SK-N-SH (cell line): ENCODE measurements at regions not wholly inside any gene's neighbourhood (a gene's known extent, or its start where the extent isn't known, plus 50 kb on each side); places are given as distances from the start of the nearest gene placed in this dataset.
A peak's percentile ranks its signal among the peaks of the same experiment; 100 is the strongest.

Experiments
- CTCF ChIA-PET: fragments of 300-600, 350-600 bp; formaldehyde crosslinking; extraction: SDS; loops from one replicate; lab custom pipeline; 2021; lab: Yijun Ruan, JAX
- POLR2A ChIA-PET: fragments of 350-600 bp; sonication (Branson Sonifier 250); formaldehyde crosslinking; extraction: SDS; loops from one replicate; lab custom pipeline; 2020; ENCODE audit warnings: antibody characterized with exemption, inconsistent platforms; lab: Yijun Ruan, JAX
- DNase-seq: peaks from one replicate; pipeline ENCODE4 v3.0.0; 2012
- H2AFZ ChIP-seq: fragments of 200-600 bp; sonication (generic); 2 replicates; pipeline ENCODE4 v1.8.1; 2016; ENCODE audit warnings: antibody characterized with exemption, mild to moderate bottlenecking, low read depth
- H3F3A ChIP-seq: fragments of 200-600 bp; sonication (generic); replicated peaks from 2 replicates; pipeline ENCODE3; 2016; ENCODE audit warnings: antibody characterized with exemption, mild to moderate bottlenecking; ENCODE audit not compliant: insufficient read depth
- H3K27ac ChIP-seq, 2 experiments: fragments of 200-500 bp in 1 of 2; fragments of 200-600 bp in 1 of 2; sonication (Bioruptor generic) in 1 of 2; sonication (generic), shearing (Covaris generic) in 1 of 2; 2 replicates each; pipeline versions ENCODE4 v1.5.1 to v1.6.1; 2014 to 2016; ENCODE audit warnings: low read depth in 2 of 2, inconsistent platforms in 1 of 2, low read length in 1 of 2, mild to moderate bottlenecking in 1 of 2, mixed read lengths in 1 of 2
- H3K27me3 ChIP-seq: fragments of 200-600 bp; sonication (generic), shearing (Covaris generic); 2 replicates; pipeline ENCODE4 v1.6.1; 2016; ENCODE audit warnings: mixed run types; ENCODE audit not compliant: insufficient read depth
- H3K36me3 ChIP-seq, 2 experiments: fragments of 200-500 bp in 1 of 2; fragments of 200-600 bp in 1 of 2; sonication (Bioruptor generic) in 1 of 2; sonication (generic) in 1 of 2; replicated peaks in 1 of 2; 2 replicates each; pipeline versions ENCODE3 to v1.5.1; 2014 to 2016; ENCODE audit warnings: low read length in 1 of 2, mild to moderate bottlenecking in 1 of 2; ENCODE audit not compliant: insufficient read depth in 2 of 2, control insufficient read depth in 1 of 2
- H3K4me1 ChIP-seq, 2 experiments: fragments of 200-500 bp in 1 of 2; fragments of 200-600 bp in 1 of 2; sonication (Bioruptor generic) in 1 of 2; sonication (generic), shearing (Covaris generic) in 1 of 2; 2 replicates each; pipeline versions ENCODE4 v1.5.1 to v1.6.1; 2014 to 2016; ENCODE audit warnings: low read depth in 1 of 2, low read length in 1 of 2, mixed run types in 1 of 2; ENCODE audit not compliant: insufficient read depth in 2 of 2, control insufficient read depth in 1 of 2
- H3K4me2 ChIP-seq: fragments of 200-600 bp; sonication (generic), shearing (Covaris generic); 2 replicates; pipeline ENCODE4 v1.6.1; 2017; ENCODE audit warnings: mixed run types
- H3K4me3 ChIP-seq, 2 experiments: fragments of 200-500 bp in 1 of 2; fragments of 200-600 bp in 1 of 2; sonication (Bioruptor generic) in 1 of 2; sonication (generic), shearing (Covaris generic) in 1 of 2; 2 replicates each; pipeline versions ENCODE4 v1.5.1 to v1.8.1; 2014 to 2016; ENCODE audit warnings: low read depth in 2 of 2, inconsistent platforms in 1 of 2, low read length in 1 of 2, mild to moderate bottlenecking in 1 of 2, mixed read lengths in 1 of 2, moderate library complexity in 1 of 2
- H3K79me2 ChIP-seq: fragments of 200-600 bp; sonication (generic); 2 replicates; pipeline ENCODE4 v1.8.1; 2017; ENCODE audit warnings: mild to moderate bottlenecking; ENCODE audit not compliant: insufficient read depth
- H3K9ac ChIP-seq: fragments of 200-600 bp; sonication (generic); 2 replicates; pipeline ENCODE4 v1.6.1; 2017; ENCODE audit warnings: mixed run types
- H3K9me2 ChIP-seq: fragments of 200-600 bp; sonication (generic); 2 replicates; pipeline ENCODE4 v1.6.1; 2017; ENCODE audit warnings: mixed run types
- H3K9me3 ChIP-seq: fragments of 200-600 bp; sonication (generic); 2 replicates; pipeline ENCODE4 v1.6.1; 2017; ENCODE audit warnings: mixed run types, mild to moderate bottlenecking, moderate library complexity
- H4K20me1 ChIP-seq: fragments of 200-600 bp; sonication (generic); 2 replicates; pipeline ENCODE4 v1.6.1; 2017; ENCODE audit warnings: mild to moderate bottlenecking, mixed run types; ENCODE audit not compliant: insufficient read depth
- CHD2 ChIP-seq: fragments of 150-350 bp; IDR thresholded peaks from 2 replicates; pipeline ENCODE4 v1.6.1; 2018; ENCODE audit warnings: low read length; ENCODE audit not compliant: partially characterized antibody
- EP300 ChIP-seq, 2 experiments: IDR thresholded peaks; 2 replicates each; pipeline versions ENCODE4 v1.4.0 to v1.6.1; 2012; ENCODE audit warnings: borderline replicate concordance in 1 of 2, low read depth in 1 of 2, low read length in 1 of 2
- EZH2phosphoT487 ChIP-seq: fragments of 200-600 bp; sonication (generic); IDR thresholded peaks from 2 replicates; pipeline ENCODE4 v1.6.1; 2017; ENCODE audit warnings: low read depth, mixed run types, mild to moderate bottlenecking, antibody characterized with exemption, moderate library complexity, borderline replicate concordance
- FOSL2 ChIP-seq: IDR thresholded peaks from 2 replicates; pipeline ENCODE4 v1.4.0; 2012; ENCODE audit warnings: low read depth, mild to moderate bottlenecking, moderate library complexity, borderline replicate concordance
- FOXJ3 ChIP-seq: sonication (generic); formaldehyde crosslinking; IDR thresholded peaks from 2 replicates; pipeline ENCODE4 v1.5.1; 2020; ENCODE audit warnings: mild to moderate bottlenecking, missing genetic modification reagents
- FOXM1 ChIP-seq: IDR thresholded peaks from 2 replicates; pipeline ENCODE4 v1.4.0; 2012; ENCODE audit warnings: low read depth, mild to moderate bottlenecking
- GABPA ChIP-seq: IDR thresholded peaks from 2 replicates; pipeline ENCODE4 v1.4.0; 2012; ENCODE audit warnings: low read depth, mild to moderate bottlenecking
- GATA2 ChIP-seq: sonication (generic); formaldehyde crosslinking; IDR thresholded peaks from 2 replicates; pipeline ENCODE4 v1.5.0; 2020; ENCODE audit warnings: mild to moderate bottlenecking, missing genetic modification reagents
- MXI1 ChIP-seq: IDR thresholded peaks from 2 replicates; pipeline ENCODE4 v1.6.1; 2012; ENCODE audit warnings: mild to moderate bottlenecking, low read depth, low read length, improper control_type of control experiment
- NRF1 ChIP-seq: IDR thresholded peaks from 2 replicates; pipeline ENCODE4 v1.6.1; 2012; ENCODE audit warnings: low read depth, mild to moderate bottlenecking, low read length
- PBX3 ChIP-seq: IDR thresholded peaks from 2 replicates; pipeline ENCODE4; 2012
- POLR2AphosphoS5 ChIP-seq: IDR thresholded peaks from 2 replicates; pipeline ENCODE4 v1.6.1; 2012; ENCODE audit warnings: low read depth, low read length
- RAD21 ChIP-seq: IDR thresholded peaks from 2 replicates; pipeline ENCODE4 v1.6.1; 2012; ENCODE audit warnings: mild to moderate bottlenecking, low read length
- RCOR1 ChIP-seq: fragments of 150-350 bp; IDR thresholded peaks from 2 replicates; pipeline ENCODE4 v1.6.1; 2017; ENCODE audit warnings: antibody characterized with exemption, low read length
- REST ChIP-seq: IDR thresholded peaks from 2 replicates; pipeline ENCODE4 v1.6.1; 2012; ENCODE audit warnings: mild to moderate bottlenecking, low read depth, low read length, moderate library complexity
- RFX5 ChIP-seq: IDR thresholded peaks from 2 replicates; pipeline ENCODE4 v1.6.1; 2012; ENCODE audit warnings: mild to moderate bottlenecking, improper control_type of control experiment, low read length
- RXRA ChIP-seq: IDR thresholded peaks from 2 replicates; pipeline ENCODE4 v1.4.0; 2012; ENCODE audit warnings: low read depth, mild to moderate bottlenecking, borderline replicate concordance
- SIN3A ChIP-seq: IDR thresholded peaks from 2 replicates; pipeline ENCODE4 v1.6.1; 2012; ENCODE audit warnings: low read depth, mild to moderate bottlenecking, low read length, moderate library complexity, borderline replicate concordance
- SMC3 ChIP-seq: IDR thresholded peaks from 2 replicates; pipeline ENCODE4 v1.6.1; 2012; ENCODE audit warnings: low read depth, low read length, improper control_type of control experiment
- YY1 ChIP-seq: IDR thresholded peaks from 2 replicates; pipeline ENCODE4 v1.4.0; 2012; ENCODE audit warnings: low read depth, mild to moderate bottlenecking
- WGBS: methylation state at CpG from one replicate; pipeline ENCODE4 v1.1.6; 2017; ENCODE audit warnings: low lambda C conversion rate; 5-methylcytosine and 5-hydroxymethylcytosine counted together
- TF ChIP-seq, protein P1 (sequence below): IDR thresholded peaks from 2 replicates; pipeline ENCODE4 v1.4.0; 2012; ENCODE audit warnings: low read depth
- TF ChIP-seq, protein P2 (sequence below): fragments of 200-600 bp; sonication (generic); IDR thresholded peaks from 2 replicates; pipeline ENCODE4 v1.6.1; 2017; ENCODE audit warnings: antibody characterized with exemption, mild to moderate bottlenecking, moderate library complexity

DNA sequence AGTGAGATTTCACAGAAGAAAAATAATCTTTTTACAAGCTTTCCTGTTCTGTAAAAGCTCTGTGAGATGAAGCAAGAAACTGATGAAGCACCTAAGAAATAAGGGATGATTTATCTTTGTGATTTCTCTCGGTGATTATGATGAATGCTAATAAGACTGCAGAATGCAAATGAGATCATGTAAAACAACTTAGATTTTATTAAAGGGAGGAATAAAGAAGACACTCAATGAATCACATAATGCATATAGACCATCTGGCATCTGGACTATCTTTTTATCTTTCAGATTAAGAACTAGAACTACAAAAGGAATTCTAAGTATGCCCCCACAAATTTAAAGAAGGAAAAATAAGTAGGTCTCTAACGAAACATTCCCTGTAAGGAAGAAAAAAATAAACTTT is 361.5 kb upstream of the OPRM1 start:
- Histone ChIP-seq H3K79me2 (no peaks in the 10 kb centered on the region), H3K9me3 (no peaks in the 10 kb centered on the region), H3K4me3 (no peak overlapping the region), H3K9ac (no peak overlapping the region), H3K4me1 (no peaks in the 10 kb centered on the region; a peak in 2 of 4 replicates), H3F3A (no peaks in the 10 kb centered on the region), H2AFZ (no peak overlapping the region), H4K20me1 (no peaks in the 10 kb centered on the region), H3K9me2 (no peaks in the 10 kb centered on the region), H3K36me3 (no peaks in the 10 kb centered on the region), H3K27me3 (no peaks in the 10 kb centered on the region), H3K27ac (peak overlapping the region in 1 of 2 experiments; percentile 34; a peak in 1 of 4 replicates), H3K4me2 (no peak overlapping the region)
- no peak for DNase-seq
- CTCF ChIA-PET, result no interaction called here
- TF ChIP-seq NRF1 (no peak), RFX5 (no peak), FOXM1 (no peak), GABPA (no peak), MXI1 (no peak), POLR2AphosphoS5 (no peak), PBX3 (no peak)
- TF ChIP-seq, protein P1, sequence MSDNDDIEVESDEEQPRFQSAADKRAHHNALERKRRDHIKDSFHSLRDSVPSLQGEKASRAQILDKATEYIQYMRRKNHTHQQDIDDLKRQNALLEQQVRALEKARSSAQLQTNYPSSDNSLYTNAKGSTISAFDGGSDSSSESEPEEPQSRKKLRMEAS, result no peak
- POLR2A ChIA-PET, result no interaction called here
- 9% methylated on average over 2 of the region's 2 CpGs for WGBS

GRCh38 chr6:153673750-153674149 is 365.3 kb upstream of the OPRM1 start:
- Histone ChIP-seq H4K20me1 (no peaks in the 10 kb centered on the region), H3K79me2 (no peaks in the 10 kb centered on the region), H3K4me2 (no peak overlapping the region), H3K9me3 (no peaks in the 10 kb centered on the region), H3K9ac (no peak overlapping the region), H3K27ac (no peak overlapping the region), H3K36me3 (no peaks in the 10 kb centered on the region), H3K27me3 (no peaks in the 10 kb centered on the region), H2AFZ (no peak overlapping the region), H3K9me2 (no peaks in the 10 kb centered on the region), H3K4me1 (no peaks in the 10 kb centered on the region; a peak in 2 of 4 replicates), H3K4me3 (no peak overlapping the region)
- ChIA-PET CTCF (interaction anchor here (1.3 to 1.5 kb wide), 2 partner anchors 23 to 443 kb away, joined by 3 to 4 read pairs; no protein-coding TSS in a partner anchor), POLR2A (no interaction called here)
- WGBS, result 53% methylated on average over 2 of the region's 2 CpGs
- DNase-seq, result no peak
- TF ChIP-seq FOXJ3 (CRISPR knock-in tag) (no peak), EZH2phosphoT487 (no peak), FOSL2 (no peak), RCOR1 (no peak), NRF1 (no peak), GATA2 (CRISPR knock-in tag) (no peak), CHD2 (no peak), RFX5 (no peak), RAD21 (no peak), POLR2AphosphoS5 (no peak), RXRA (no peak), SIN3A (no peak), MXI1 (no peak), REST (no peak), SMC3 (no peak), EP300 (IDR thresholded peaks at IDR 0.05; ENCODE audit: borderline replicate concordance in 1 of 2, low read depth in 1 of 2, low read length in 1 of 2) (no peak), YY1 (no peak)
- TF ChIP-seq, protein P2, sequence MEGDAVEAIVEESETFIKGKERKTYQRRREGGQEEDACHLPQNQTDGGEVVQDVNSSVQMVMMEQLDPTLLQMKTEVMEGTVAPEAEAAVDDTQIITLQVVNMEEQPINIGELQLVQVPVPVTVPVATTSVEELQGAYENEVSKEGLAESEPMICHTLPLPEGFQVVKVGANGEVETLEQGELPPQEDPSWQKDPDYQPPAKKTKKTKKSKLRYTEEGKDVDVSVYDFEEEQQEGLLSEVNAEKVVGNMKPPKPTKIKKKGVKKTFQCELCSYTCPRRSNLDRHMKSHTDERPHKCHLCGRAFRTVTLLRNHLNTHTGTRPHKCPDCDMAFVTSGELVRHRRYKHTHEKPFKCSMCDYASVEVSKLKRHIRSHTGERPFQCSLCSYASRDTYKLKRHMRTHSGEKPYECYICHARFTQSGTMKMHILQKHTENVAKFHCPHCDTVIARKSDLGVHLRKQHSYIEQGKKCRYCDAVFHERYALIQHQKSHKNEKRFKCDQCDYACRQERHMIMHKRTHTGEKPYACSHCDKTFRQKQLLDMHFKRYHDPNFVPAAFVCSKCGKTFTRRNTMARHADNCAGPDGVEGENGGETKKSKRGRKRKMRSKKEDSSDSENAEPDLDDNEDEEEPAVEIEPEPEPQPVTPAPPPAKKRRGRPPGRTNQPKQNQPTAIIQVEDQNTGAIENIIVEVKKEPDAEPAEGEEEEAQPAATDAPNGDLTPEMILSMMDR, result no peak
- TF ChIP-seq, all 33 proteins: peak for 0
- no peaks in the 10 kb centered on the region for H3F3A ChIP-seq
